WTC11 (cell line): ENCODE measurements at regions not wholly inside any gene's neighbourhood (a gene's known extent, or its start where the extent isn't known, plus 50 kb on each side); places are given as distances from the start of the nearest gene placed in this dataset.

ENCODE experiments used
- ATF1 ChIP-seq: sonication (generic); formaldehyde crosslinking; IDR thresholded peaks from 2 replicates; pipeline ENCODE4 v1.8.1; 2023; ENCODE audit warnings: mild to moderate bottlenecking, moderate library complexity, missing genetic modification reagents
- CTCF ChIP-seq: fragments of 200-600 bp; IDR thresholded peaks from 2 replicates; pipeline ENCODE4 v1.8.0; 2022; ENCODE audit warnings: antibody characterized with exemption
- EMX1 ChIP-seq: fragments of 250-450 bp; sonication (Bioruptor Pico); IDR thresholded peaks from 2 replicates; pipeline ENCODE4 v1.8.0; 2021; ENCODE audit warnings: mild to moderate bottlenecking
- NR2C2 ChIP-seq: sonication (generic); formaldehyde crosslinking; IDR thresholded peaks from 2 replicates; pipeline ENCODE4 v1.8.0; 2022; ENCODE audit warnings: mild to moderate bottlenecking, missing genetic modification reagents
- SP1 ChIP-seq: sonication (generic); formaldehyde crosslinking; conservative IDR thresholded peaks from 2 replicates; pipeline ENCODE4 v1.8.1; 2022; ENCODE audit warnings: missing genetic modification reagents
- USF1 ChIP-seq: sonication (generic); formaldehyde crosslinking; IDR thresholded peaks from 2 replicates; pipeline ENCODE4 v1.8.0; 2022; ENCODE audit warnings: mild to moderate bottlenecking, missing genetic modification reagents
- ZBTB43 ChIP-seq: sonication (generic); formaldehyde crosslinking; IDR thresholded peaks from 2 replicates; pipeline ENCODE4 v1.8.1; 2023; ENCODE audit warnings: mild to moderate bottlenecking, missing genetic modification reagents

- TF ChIP-seq USF1 (CRISPR knock-in tag): no peak
- TF ChIP-seq SP1: no peak
- no peak for TF ChIP-seq NR2C2 (CRISPR knock-in tag)
- TF ChIP-seq ZBTB43: no peak
- no peak for TF ChIP-seq EMX1 (CRISPR knock-in tag)
- no peak for TF ChIP-seq ATF1
- TF ChIP-seq CTCF: no peak
Measured at GRCh38 chr18:73258375-73259087, 390.7 kb upstream of the NETO1 start.
